ENCODE measurements at regions not wholly inside any gene's neighbourhood (a gene's known extent, or its start where the extent isn't known, plus 50 kb on each side); places are given as distances from the start of the nearest gene placed in this dataset.

DNA sequence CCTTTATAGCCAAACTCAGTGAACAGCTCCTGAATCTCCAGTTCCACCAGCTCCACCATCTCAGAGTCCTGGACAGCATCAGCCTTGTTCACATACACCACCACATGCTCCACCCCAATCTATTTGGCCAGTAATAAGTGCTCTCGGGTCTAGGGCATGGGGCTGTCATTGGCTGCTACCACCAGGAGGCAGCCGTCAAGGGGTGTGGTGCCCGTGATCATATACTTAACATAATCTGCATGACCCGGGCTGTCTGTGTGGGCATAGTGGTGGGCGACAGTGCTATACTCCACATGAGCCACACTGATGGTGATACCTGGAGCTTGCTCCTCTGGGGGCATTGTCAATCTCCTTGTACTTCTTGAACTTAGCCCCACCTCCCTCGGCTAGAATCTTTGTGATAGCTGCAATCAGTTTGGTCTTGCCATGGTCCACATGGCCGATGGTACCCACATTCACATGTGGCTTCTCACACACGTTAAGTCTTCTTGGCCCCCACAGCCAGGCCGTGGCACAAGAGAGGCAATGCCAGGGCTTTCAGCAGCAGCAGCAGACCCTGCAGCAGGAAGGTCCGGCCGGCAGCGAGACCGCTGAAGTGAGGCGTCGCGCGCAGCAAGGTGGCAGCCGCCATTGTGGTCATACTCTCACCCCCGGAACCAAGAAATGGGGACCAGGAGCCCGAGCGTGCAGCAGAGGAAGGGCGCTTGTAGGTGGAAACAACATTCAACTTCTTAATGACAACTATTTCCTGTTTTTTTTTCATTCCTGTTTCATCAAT, 210.3 kb upstream of the WSB1 start:
- DNase-seq = no peak

DNA sequence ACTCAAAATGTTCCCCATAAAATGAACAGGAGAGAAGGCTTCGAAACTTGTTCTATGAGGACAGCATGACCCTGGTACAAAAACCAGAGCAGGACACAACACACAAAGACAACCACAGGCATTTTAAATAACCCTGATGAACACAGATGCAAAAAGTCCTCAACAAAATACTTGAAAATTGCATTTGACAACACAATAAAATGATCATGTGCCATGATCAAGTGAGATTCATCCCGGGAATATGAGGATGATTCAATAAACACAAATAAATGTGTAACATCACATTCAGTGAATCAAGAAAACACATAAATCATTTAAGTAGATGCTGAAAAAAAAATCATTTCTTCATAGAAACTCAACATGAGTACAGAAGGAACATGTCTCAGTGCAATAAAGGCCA, 208.4 kb upstream of the WSB1 start:
- H3K27me3 ChIP-seq = peaks cover 4% of the 10 kb centered on the region
- 52 to 74% (median 59%) methylated on average over 2 of the region's 2 CpGs for WGBS, 4 donors
- no peaks in the 10 kb centered on the region for H3K4me1 ChIP-seq (replicated peaks in 1 of 2)
- no peak overlapping the region for H3K4me3 ChIP-seq
- intact Hi-C loops (cut with DNase I) = no loop called here
- no peak for DNase-seq
- no peak overlapping the region for H3K27ac ChIP-seq
- H3K9me3 ChIP-seq (replicated peaks in 1 of 3) = no peaks in the 10 kb centered on the region
- TF ChIP-seq, protein P1, sequence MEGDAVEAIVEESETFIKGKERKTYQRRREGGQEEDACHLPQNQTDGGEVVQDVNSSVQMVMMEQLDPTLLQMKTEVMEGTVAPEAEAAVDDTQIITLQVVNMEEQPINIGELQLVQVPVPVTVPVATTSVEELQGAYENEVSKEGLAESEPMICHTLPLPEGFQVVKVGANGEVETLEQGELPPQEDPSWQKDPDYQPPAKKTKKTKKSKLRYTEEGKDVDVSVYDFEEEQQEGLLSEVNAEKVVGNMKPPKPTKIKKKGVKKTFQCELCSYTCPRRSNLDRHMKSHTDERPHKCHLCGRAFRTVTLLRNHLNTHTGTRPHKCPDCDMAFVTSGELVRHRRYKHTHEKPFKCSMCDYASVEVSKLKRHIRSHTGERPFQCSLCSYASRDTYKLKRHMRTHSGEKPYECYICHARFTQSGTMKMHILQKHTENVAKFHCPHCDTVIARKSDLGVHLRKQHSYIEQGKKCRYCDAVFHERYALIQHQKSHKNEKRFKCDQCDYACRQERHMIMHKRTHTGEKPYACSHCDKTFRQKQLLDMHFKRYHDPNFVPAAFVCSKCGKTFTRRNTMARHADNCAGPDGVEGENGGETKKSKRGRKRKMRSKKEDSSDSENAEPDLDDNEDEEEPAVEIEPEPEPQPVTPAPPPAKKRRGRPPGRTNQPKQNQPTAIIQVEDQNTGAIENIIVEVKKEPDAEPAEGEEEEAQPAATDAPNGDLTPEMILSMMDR (IDR thresholded peaks at IDR 0.05) = no peak
- TF ChIP-seq POLR2A (IDR thresholded peaks at IDR 0.05) = no peak
- H3K36me3 ChIP-seq (replicated peaks in 1 of 2) = no peaks in the 10 kb centered on the region

More for the DNA sequence above, 210.3 kb upstream of the WSB1 start:
- H3K4me3 ChIP-seq = no peak overlapping the region
- H3K9me3 ChIP-seq (replicated peaks in 1 of 3) = no peaks in the 10 kb centered on the region
- intact Hi-C loops (cut with DNase I) = no loop called here
- TF ChIP-seq, protein P1 (IDR thresholded peaks at IDR 0.05) = no peak
- H3K36me3 ChIP-seq (replicated peaks in 1 of 2) = no peaks in the 10 kb centered on the region
- peaks cover 4% of the 10 kb centered on the region for H3K27me3 ChIP-seq
- H3K4me1 ChIP-seq (replicated peaks in 1 of 2) = no peaks in the 10 kb centered on the region
- 77 to 85% (median 81%) methylated on average over 21 to 22 of the region's 22 CpGs for WGBS, 4 donors
- no peak overlapping the region for H3K27ac ChIP-seq

DNA sequence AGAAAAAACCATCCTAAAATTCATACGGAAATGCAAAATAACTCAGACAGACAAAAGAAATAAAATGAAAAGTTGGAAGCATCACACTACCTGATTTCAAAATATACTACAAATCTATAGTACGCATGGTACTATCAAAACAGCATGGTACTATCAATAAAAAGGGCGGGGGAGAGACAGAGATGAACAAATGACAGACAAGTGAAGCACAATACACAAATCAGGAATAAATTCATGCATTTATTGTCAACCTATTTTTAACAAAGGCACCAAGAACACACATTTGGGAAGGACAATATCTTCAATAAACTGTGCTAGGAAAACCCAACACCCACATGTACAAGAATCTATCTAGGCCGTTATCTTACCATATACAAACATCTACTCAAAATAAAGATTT, 207.4 kb upstream of the WSB1 start:
- DNase-seq = no peak
- no peak overlapping the region for H3K4me3 ChIP-seq
- no peak for TF ChIP-seq POLR2A (IDR thresholded peaks at IDR 0.05)
- H3K27ac ChIP-seq = no peak overlapping the region
- no peaks in the 10 kb centered on the region for H3K36me3 ChIP-seq (replicated peaks in 1 of 2)
- WGBS, 4 donors = 52 to 64% (median 55%) methylated on average over 4 of the region's 4 CpGs
- no peaks in the 10 kb centered on the region for H3K4me1 ChIP-seq (replicated peaks in 1 of 2)
- intact Hi-C loops (cut with DNase I) = no loop called here
- H3K27me3 ChIP-seq = peaks cover 4% of the 10 kb centered on the region
- no peaks in the 10 kb centered on the region for H3K9me3 ChIP-seq (replicated peaks in 1 of 3)

DNA sequence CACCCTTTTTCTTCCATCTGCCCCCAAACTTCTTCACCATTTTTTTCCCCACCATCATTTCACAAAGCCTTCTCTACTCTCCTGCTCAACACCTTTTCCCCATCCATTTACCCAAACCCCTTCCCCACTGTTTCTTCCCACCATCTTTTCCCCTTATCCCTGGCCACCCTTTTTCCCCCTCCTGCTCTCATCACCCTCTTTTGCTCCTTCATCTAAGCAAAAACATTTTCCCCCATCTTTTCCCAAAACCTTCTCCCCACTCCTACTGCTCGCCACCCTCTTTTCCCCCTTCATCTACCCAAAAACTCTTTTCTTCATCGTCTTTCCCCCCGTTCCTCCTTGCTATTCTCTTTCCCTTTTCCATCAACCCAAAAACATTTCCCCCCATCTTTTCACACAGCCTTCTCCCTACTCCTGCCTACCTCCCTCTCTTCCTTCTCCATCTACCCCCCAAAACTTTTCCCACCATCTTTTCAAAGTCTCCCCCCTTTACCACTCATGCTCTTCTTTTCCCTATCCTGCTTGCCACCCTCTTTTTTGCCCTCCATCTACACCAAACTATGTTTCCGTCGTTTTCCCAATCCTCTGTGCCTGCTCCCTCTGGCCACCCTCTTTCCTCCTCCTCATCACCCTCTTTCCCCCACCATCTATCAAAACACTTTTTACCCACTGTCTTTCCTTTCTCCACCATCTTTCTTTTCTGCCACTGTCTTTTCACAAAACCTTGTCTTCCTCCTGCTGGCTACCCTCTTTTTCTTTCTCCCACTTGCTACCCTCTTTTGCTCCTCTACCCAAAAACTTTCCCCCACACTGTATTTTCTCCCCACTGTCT, 205.8 kb upstream of the WSB1 start:
- WGBS, 4 donors = 65 to 69% (median 67%) methylated on average over 5 of the region's 5 CpGs
- intact Hi-C loops (cut with DNase I) = no loop called here

More for the DNA sequence above, 205.8 kb upstream of the WSB1 start:
- no peak for DNase-seq
- H3K4me1 ChIP-seq (replicated peaks in 1 of 2) = no peaks in the 10 kb centered on the region
- H3K36me3 ChIP-seq (replicated peaks in 1 of 2) = no peaks in the 10 kb centered on the region
- no peaks in the 10 kb centered on the region for H3K9me3 ChIP-seq (replicated peaks in 1 of 3)
- TF ChIP-seq, protein P1 (IDR thresholded peaks at IDR 0.05) = no peak
- TF ChIP-seq POLR2A (IDR thresholded peaks at IDR 0.05) = no peak
- no peak overlapping the region for H3K27ac ChIP-seq
- peaks cover under 1% of the 10 kb centered on the region for H3K27me3 ChIP-seq
- no peak overlapping the region for H3K4me3 ChIP-seq
